ENCODE measurements at regions not wholly inside any gene's neighbourhood (a gene's known extent, or its start where the extent isn't known, plus 50 kb on each side); places are given as distances from the start of the nearest gene placed in this dataset.
"Not testable (repeated sequence)": the region's sequence is repeated elsewhere in the genome, so short reads cannot be mapped to it uniquely, and the experiment has no call there.

GRCh38 chr4:34006540-34006939 is 2237.8 kb downstream of the ARAP2 start:
- not testable (repeated sequence) for TF ChIP-seq EZH2, CTCF (IDR thresholded peaks at IDR 0.05)

All from neural progenitor cell (in vitro differentiated cells).